GF-D8 (cell line): ENCODE measurements at regions not wholly inside any gene's neighbourhood (a gene's known extent, or its start where the extent isn't known, plus 50 kb on each side); places are given as distances from the start of the nearest gene placed in this dataset.
A peak's percentile ranks its signal among the peaks of the same experiment; 100 is the strongest.
"Not testable (repeated sequence)": the region's sequence is repeated elsewhere in the genome, so short reads cannot be mapped to it uniquely, and the experiment has no call there.

Experiments used
- DNase-seq: peaks from one replicate; lab custom pipeline; 2025; lab: John Stamatoyannopoulos, UW

- DNase-seq = no peak
These were observed 982.3 kb downstream of the GATA3 start for GRCh38 chr10:9036711-9037204.

GRCh38 chr10:9038146-9038714 is 983.7 kb downstream of the GATA3 start:
- peak; percentile 23 for DNase-seq

- no peak for DNase-seq
These were observed 989.0 kb downstream of the GATA3 start for GRCh38 chr10:9043466-9043865.

DNA sequence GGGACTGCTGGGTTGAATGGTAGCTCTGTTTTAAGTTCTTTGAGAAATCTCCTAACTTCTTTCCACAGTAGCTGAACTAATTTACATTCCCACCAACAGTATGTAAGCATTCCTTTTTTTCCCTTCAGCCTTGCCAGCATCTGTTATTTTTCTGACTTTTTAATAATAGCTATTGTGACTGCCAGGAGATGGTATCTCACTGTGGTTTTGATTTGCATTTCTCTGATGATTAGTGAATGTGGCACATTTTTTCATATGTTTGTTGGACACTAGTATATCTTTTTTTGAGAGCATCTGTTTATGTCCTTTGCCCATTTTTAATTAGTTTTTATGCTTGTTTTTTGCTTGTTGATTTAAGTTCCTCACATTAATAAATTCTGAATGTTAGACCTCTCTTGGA is 990.8 kb downstream of the GATA3 start:
- DNase-seq = no peak

DNA sequence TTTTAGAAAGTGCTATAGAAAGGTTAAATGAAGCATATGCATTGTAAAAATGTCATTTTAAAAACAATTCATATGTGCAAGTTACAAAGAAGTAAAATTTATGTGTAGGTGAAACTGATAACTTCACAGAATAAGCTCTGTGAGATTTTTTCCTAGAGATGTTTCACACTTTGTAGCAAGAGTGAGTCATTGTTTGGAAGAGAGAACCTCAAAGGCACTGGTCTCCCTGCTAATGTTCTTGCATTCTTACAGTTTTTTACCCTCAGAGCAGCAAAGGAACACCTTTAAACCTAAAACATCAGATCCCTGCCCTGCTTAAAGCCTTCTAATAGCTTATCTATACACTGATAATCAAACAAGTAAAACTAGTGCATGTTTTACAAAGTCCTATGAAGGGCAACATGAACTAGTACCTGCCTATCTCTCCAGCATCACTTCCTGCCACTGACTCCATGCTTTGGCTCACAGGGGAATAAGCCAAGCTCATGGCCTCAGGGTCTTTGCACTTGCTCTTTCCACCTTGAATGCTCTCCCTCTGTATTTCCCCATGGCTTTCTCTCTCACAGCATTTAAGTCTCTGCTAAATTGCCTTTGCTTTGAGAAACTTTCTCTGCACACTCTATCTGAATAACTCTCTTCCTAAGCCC is 997.0 kb downstream of the GATA3 start:
- no peak for DNase-seq

GRCh38 chr10:9052767-9053166 is 998.3 kb downstream of the GATA3 start:
- DNase-seq = no peak

DNA sequence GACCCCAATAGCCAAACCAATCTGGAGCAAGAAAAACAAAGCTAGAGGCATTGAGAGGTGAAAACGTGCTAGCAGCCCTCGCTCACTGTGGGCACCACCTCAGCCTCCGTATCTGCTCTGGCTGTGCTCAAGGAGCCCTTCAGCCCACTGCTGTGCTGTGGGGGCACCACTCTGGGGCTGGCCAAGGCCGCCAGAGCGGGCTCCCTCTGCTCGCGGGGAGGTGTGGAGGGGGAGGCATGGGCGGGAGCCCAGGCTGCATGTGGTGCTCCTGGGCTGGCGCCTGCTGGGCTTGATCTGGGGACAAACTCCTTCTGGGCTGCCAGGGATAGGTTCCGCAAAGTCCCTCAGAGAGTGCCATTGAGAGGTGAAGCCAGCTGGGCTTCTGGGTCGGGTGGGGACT is 1002.0 kb downstream of the GATA3 start:
- no peak for DNase-seq

DNA sequence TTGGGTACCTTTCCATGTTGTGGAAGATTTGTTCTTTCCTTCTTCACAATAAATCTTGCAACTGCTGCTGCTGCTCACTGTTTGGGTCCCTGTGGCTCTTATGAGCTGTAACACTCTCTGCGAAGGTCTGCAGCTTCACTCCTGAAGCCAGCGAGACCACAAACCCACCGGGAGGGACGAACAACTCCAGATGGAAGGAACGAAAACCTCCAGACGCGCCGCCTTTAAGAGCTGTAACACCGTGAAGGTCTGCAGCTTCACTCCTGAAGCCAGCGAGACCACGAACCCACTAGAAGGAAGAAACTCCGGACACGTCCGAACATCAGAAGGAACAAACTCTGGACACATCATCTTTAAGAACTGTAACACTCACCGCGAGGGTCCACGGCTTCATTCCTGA is 1002.8 kb downstream of the GATA3 start:
- DNase-seq = not testable (repeated sequence)

DNA sequence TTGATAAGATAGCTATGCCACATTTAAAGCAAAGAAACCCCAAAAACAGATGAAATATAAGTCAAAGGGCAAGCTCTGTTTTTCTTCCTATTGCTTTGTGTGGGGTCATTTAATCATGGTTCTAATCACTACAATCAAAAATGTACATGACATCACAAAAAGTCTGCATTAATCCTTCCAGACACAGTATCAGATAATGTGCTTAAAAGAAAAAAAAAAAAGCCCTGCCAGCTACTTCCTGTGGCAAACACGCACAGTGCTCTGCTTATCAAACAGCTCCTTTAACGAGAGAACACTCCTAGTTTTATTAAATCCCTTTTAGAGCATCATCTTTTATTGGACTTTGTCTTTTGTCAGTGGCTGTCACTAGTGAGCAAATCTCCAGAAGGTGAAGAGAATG is 1005.8 kb downstream of the GATA3 start:
- DNase-seq = no peak

- DNase-seq = no peak
These were observed 1007.4 kb downstream of the GATA3 start for GRCh38 chr10:9061871-9062270.

- no peak for DNase-seq
These were observed 1011.7 kb downstream of the GATA3 start for GRCh38 chr10:9066152-9066551.

- DNase-seq = no peak
These were observed 1013.5 kb downstream of the GATA3 start for GRCh38 chr10:9068003-9068402.

DNA sequence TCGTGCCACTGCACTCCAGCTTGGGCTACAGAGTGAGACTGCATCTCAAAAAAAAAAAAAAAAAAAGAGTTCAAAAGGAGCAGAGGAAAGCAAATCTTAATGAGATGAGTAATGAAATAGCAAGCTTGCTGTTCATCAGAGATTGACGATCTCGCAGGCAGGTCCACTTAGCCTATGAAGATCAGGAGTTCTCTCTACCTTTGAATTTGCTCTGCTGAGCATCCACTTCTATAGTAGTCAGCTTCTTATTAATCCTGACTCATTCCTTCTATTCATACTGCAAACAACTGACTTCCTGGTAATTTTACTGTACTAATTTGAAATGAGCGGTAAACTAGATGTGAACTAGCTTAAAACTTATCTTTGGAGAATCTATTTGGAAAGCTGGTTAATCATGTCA is 1014.6 kb downstream of the GATA3 start:
- no peak for DNase-seq

DNA sequence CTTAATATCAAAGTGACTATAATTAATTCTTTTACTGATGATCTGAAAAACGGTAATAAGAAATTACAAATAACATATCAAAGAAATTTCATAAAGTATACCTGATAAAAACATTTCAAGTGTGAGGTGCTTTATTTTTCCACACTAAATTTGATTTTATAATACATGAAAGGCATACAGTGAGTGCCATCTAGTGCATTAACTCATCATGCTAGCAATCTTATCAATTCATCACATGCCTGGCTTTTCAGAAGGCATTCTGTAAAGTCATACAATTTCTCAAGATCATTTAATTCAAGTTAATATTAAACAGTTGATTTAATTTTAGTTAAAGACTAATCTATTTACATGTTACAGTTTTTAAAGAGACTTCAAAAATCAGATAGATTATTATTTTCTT is 1020.9 kb downstream of the GATA3 start:
- DNase-seq = no peak

GRCh38 chr10:9076066-9076465 is 1021.6 kb downstream of the GATA3 start:
- DNase-seq = no peak

GRCh38 chr10:9081253-9081652 is 1026.8 kb downstream of the GATA3 start:
- DNase-seq = no peak

DNA sequence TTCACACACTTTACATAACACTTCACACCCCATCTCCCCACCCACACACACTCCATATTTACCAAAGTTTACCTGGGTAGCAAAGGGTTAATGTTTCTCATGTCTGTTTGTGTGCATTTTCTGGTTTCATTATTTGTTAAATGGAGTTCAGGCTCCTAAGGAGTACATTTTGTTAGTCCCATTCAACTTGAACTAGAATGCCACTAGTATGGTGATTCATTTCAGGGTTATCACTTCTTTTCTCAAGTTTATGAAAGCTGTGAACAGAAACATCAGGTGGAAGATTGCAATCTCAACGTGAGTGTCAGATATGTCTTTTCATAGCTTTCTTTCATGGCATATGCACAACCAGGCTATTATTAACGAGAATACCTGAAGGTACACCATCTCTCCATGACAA is 1027.5 kb downstream of the GATA3 start:
- DNase-seq = no peak

DNA sequence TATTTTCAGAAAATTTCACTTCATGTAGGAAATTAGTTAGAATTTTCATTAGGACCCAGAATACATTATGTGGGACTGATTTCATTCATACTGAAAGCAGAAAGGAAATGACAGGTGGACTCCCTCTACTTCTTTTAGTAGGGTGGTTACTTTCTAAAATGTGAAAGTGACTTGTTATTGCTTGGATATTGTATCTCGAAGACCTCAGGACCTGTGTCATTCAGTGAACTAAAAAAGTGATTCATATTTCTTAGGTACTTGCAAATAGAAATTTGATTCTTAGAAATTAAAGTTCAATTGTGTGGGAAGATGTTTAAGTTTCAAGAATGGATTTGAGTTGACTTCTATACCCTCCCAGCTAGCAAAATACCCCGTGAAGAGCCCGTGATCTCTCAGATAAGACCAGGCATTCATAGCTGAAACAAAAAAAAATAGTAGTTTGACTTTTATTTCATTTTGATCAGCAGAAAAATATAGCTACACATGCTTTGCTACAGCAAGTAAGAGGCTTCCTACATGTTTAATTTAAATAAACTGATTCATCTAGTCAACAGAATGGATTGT is 1037.1 kb downstream of the GATA3 start:
- no peak for DNase-seq

DNA sequence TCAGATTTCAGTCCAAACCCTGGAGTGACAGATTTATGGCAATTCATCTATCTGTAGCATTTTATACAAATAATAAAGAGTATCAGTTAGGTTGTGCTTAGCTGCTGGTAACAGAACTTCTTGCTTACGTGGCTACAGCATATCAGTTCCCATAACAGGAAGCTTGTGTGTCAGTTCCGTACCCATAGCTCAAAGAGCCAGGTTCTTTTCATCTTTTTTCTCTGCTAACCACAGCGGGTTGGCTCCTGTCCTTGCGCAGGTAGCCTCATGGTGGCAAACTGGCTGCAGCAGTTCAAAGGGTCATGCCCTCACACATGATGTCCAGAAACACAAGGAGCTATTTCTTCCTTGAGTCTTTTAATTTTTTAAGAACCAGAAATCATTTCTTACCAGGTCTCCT is 1041.8 kb downstream of the GATA3 start:
- no peak for DNase-seq

DNA sequence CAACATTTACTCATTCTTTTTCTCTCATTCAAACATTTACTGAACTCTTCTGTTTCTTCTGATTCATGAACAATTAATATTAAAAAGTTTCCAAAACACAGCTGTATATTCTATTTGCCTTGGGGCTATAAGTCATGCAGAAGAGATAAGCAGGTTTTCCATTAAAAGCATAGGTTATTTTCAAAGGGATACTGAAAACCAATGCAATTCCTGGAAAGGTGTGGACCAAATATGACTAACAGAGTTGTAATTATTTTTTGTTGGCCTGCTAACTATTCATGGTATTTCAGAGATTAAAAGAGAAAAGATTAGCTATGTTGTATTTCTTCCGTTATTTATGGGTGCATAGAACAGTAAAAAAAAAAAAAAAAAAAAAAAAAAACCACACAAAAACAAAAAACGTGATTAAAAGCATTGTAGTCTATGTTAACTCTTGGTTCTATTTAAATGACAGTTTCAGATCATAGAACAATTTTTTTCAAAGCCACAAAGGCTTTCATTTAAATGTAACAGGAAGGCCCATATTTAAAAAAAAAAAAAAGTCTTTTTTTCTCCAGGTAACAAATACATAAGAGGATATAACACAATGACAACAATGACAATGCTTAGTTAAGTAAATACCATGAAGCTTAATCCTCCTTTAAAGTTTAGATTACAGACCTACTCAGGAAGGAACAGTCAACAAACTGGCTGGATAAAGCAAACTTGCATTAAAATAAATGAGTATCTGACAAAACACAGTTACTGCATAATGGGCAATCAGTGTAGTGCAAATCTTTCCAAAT is 1042.9 kb downstream of the GATA3 start:
- DNase-seq = no peak

DNA sequence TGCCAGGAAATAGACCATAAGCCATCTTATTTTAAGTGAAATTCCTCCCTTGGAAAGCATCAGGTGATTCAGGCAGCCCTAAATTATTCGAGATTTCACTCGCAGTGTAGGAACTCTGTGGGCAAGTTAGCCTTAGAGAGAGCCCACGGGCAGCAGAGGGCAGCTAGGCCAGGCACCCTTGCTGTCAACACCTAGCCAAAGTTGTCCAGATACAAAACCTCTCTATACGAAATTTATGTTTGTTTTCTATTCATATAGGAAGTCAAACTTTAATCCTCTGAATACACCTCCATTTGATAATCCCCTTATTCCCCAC is 1043.5 kb downstream of the GATA3 start:
- DNase-seq = no peak

GRCh38 chr10:9102026-9102425 is 1047.5 kb downstream of the GATA3 start:
- DNase-seq = no peak

- DNase-seq = no peak
These were observed 1048.8 kb downstream of the GATA3 start for GRCh38 chr10:9103301-9103700.
